Prostate gland (tissue), 2 donors: ENCODE measurements at regions not wholly inside any gene's neighbourhood (a gene's known extent, or its start where the extent isn't known, plus 50 kb on each side); places are given as distances from the start of the nearest gene placed in this dataset.

Experiments used
- CTCF ChIP-seq, 4 experiments: fragments of 200-600 bp in 2 of 4; fragments of 450-650 bp in 2 of 4; sonication (generic) in 2 of 4; IDR thresholded peaks; 1 replicate in 3 of 4; 2 replicates in 1 of 4; pipeline ENCODE4 v1.5.1; 2016 to 2019; ENCODE audit warnings: antibody characterized with exemption in 4 of 4, mild to moderate bottlenecking in 2 of 4, moderate library complexity in 2 of 4
- POLR2A ChIP-seq: fragments of 450-650 bp; IDR thresholded peaks from one replicate; pipeline ENCODE4 v1.6.1; 2016; ENCODE audit warnings: antibody characterized with exemption, mild to moderate bottlenecking

GRCh38 chr6:144885817-144886216 lies 600.7 kb downstream of the UTRN start:
- TF ChIP-seq CTCF (IDR thresholded peaks at IDR 0.05) (no peak), POLR2A (no peak)
